ENCODE measurements at regions not wholly inside any gene's neighbourhood (a gene's known extent, or its start where the extent isn't known, plus 50 kb on each side); places are given as distances from the start of the nearest gene placed in this dataset.

DNA sequence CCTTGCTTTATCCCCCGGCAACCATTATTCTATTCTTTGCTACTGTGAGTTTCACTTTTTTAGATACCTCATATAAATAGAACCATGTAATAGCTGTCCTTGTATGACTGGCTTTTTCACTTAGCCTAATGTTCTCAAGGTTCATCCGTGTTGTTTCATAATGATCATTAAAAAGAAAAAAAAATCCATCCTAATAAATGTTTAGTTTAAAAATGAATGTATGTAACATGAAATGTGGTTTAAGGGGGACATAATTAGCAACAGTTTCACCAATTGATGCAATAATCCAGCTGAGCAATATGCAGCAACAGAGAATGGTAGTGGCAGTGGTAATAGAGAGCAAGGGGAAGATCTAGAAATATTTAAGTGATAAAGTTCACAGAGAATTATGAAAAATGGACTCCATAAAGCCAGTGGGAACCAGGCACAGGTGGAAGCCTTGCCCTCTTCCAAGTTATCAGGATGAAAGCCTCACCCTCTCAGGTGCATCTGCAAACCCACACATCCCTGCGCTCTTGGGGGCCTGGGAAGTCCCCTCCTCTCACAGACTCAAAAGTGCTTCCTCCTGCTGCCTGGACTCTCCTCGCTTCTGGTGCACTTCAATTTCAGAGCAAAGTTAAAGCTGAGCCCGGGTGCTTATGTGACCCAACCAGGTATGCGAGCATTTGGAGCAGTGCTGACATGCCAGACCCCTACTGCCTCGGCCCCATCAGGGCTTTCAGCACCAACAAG, 1403.3 kb upstream of the SLC39A10 start:
- H3K27ac ChIP-seq: no peak overlapping the region
- no peak overlapping the region for H3K4me3 ChIP-seq
- TF ChIP-seq, protein P1, sequence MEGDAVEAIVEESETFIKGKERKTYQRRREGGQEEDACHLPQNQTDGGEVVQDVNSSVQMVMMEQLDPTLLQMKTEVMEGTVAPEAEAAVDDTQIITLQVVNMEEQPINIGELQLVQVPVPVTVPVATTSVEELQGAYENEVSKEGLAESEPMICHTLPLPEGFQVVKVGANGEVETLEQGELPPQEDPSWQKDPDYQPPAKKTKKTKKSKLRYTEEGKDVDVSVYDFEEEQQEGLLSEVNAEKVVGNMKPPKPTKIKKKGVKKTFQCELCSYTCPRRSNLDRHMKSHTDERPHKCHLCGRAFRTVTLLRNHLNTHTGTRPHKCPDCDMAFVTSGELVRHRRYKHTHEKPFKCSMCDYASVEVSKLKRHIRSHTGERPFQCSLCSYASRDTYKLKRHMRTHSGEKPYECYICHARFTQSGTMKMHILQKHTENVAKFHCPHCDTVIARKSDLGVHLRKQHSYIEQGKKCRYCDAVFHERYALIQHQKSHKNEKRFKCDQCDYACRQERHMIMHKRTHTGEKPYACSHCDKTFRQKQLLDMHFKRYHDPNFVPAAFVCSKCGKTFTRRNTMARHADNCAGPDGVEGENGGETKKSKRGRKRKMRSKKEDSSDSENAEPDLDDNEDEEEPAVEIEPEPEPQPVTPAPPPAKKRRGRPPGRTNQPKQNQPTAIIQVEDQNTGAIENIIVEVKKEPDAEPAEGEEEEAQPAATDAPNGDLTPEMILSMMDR (IDR thresholded peaks at IDR 0.05): no peak
- no peak for DNase-seq (ENCODE audit: low spot score)

DNA sequence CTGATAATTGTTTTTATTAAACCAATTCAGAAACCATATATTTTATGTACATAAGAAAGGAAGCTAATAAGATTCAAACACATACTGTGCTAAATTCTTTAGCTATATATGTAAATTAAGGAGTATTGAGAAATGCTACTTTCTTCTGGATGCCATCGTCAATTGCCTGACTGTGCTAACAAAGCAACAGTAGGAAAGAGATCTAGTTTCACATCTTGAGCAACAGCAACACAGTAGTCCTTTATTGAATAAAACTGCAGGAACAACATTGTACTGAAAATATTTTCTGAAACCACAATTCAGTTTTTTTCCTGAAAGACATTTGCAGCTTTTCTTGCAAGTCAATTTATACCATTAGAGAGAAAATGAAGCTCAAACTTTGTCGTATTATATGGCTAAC, 1404.9 kb upstream of the SLC39A10 start:
- no peak overlapping the region for H3K4me3 ChIP-seq
- no peak overlapping the region for H3K27ac ChIP-seq
- TF ChIP-seq, protein P1 (IDR thresholded peaks at IDR 0.05): no peak
- DNase-seq (ENCODE audit: low spot score): no peak

DNA sequence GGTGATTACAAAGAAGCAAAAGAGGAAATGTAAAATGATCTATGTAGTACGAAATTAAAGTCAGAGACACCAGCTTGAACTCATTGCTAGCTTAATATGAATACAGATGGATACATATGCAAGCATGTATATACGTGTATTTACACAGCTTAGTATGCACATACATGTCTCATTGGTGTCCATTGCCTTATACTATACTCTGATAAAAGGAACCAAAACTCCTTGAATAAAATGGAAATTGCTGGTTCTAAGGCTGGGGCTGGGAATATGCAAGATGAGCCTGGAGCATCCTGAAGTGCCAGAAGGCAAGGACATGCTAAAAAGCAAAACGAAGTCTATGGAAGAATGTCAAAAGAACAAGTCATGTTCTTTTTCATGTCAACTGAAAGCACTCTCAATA, 1424.4 kb upstream of the SLC39A10 start:
- H3K27ac ChIP-seq: no peak overlapping the region
- TF ChIP-seq, protein P1 (IDR thresholded peaks at IDR 0.05): no peak
- DNase-seq (ENCODE audit: low spot score): no peak
- no peak overlapping the region for H3K4me3 ChIP-seq

DNA sequence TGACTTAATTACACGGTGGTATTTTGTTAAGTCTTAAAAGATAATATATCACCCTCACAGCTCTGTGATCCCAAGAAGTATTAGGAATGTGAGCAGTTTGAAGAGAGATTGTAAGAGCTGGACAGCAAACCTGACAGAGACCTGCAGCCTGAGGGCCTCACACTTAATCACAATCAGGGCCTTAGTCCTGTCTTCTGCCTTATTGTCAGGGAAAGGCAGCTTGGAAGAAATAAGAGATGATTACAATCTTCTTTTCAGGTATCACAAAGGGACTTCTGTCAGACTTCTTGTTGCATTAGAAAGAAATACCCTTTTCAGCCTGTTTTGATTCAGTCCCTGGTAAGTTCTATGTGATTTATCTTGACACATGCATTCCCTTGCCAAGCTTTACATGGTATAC, 1433.8 kb upstream of the SLC39A10 start:
- TF ChIP-seq, protein P1 (IDR thresholded peaks at IDR 0.05): no peak
- no peak for DNase-seq (ENCODE audit: low spot score)
- no peak overlapping the region for H3K27ac ChIP-seq
- H3K4me3 ChIP-seq: no peak overlapping the region

DNA sequence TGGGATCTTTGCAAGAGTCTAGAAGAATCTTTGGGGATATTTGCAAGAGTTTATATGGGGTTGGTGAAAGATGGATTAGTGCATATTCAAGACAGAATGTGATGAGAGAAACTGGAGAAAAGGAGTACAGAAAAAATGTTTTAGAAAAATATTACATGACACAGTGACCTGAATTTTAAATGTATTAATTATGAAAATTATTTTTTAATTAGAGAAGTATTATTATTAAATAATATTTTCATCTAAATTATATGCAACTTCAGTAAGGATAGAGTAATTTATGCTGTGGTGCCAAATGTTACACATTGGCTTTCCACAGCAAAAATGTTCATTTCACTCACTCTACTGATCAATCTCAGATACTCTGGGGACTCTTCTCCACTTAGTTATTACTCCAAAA, 1442.8 kb upstream of the SLC39A10 start:
- Histone ChIP-seq H3K4me3 (no peak overlapping the region), H3K27ac (no peak overlapping the region)
- DNase-seq (ENCODE audit: low spot score): no peak
- TF ChIP-seq, protein P1 (IDR thresholded peaks at IDR 0.05): no peak

DNA sequence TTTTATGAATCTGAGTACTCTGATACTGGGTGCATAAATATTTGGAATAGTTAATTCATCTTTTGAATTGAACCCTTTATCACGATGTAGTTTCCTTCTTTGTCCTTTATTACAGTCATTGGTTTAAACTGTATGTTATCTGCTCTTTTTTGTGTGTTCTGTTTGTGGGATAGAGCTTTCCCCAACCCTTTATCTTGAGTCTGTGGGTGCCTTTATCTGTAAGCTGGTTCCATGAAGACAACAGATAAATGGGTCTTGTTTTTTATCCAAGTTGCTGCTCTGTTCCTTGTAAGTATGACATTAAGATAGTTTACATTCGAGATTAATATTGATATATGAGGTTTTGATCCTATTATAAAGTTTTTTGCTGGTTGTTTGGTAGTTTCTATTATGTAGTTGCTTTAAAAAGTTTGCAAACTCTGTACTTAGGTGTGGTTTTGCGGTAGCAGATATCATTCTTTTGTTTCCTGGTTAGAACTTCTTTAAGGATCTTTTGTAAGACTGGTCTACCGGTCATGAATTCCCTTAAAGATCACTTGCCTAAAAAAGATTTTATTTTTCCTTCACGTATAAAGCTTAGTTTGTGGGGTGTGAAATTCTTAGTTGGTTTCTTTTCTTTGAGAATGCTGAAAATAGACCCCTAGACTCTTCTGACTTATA, 1451.3 kb upstream of the SLC39A10 start:
- DNase-seq (ENCODE audit: low spot score): no peak
- H3K4me3 ChIP-seq: no peak overlapping the region
- no peak overlapping the region for H3K27ac ChIP-seq
- TF ChIP-seq, protein P1 (IDR thresholded peaks at IDR 0.05): no peak

DNA sequence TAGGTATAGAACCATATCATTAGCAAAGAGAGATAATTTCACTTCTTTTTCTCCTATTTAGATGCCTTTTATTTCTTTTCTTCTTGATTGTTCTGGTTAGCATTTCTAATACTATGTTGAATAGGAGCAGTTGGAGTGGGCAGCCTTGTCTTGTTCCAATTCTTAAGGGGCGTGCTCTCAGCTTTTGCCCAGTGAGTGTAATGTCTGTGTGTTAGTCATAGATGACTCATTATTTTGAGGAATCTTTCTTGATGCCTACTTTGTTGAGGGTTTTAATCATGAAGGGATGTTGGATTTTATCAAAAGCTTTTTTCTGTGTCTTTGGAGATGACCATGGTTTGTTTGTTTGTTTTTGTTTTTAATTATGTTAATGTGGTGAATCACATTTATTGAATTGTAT, 1453.1 kb upstream of the SLC39A10 start:
- no peak overlapping the region for H3K4me3 ChIP-seq
- TF ChIP-seq, protein P1 (IDR thresholded peaks at IDR 0.05): no peak
- no peak for DNase-seq (ENCODE audit: low spot score)
- no peak overlapping the region for H3K27ac ChIP-seq
